Keratinocyte (primary cell): ENCODE measurements at regions not wholly inside any gene's neighbourhood (a gene's known extent, or its start where the extent isn't known, plus 50 kb on each side); places are given as distances from the start of the nearest gene placed in this dataset.

Experiments used
- DNase-seq: peaks from one replicate; pipeline ENCODE4 v3.0.0-alpha.2; 2011; ENCODE audit warnings: low read depth, missing footprints, low spot score
- FAIRE-seq: peaks from 2 replicates; lab custom pipeline; 2011; peaks lifted over from hg19 to GRCh38; lab: Jason Lieb, UNC
- H2AFZ ChIP-seq: 2 replicates; pipeline ENCODE4 v1.6.0; 2012; ENCODE audit warnings: low read length, control low read depth, inconsistent platforms; ENCODE audit not compliant: control insufficient read depth
- H3K27ac ChIP-seq: 2 replicates; pipeline ENCODE4 v1.5.1; 2011; ENCODE audit warnings: low read length; ENCODE audit not compliant: control insufficient read depth, insufficient read depth
- H3K27me3 ChIP-seq: 3 replicates; pipeline ENCODE4 v1.6.0; 2011; ENCODE audit warnings: low read length; ENCODE audit not compliant: control insufficient read depth, insufficient read depth; ENCODE audit errors: extremely low read depth
- H3K36me3 ChIP-seq, 2 experiments: 2 replicates in 1 of 2; 3 replicates in 1 of 2; pipeline ENCODE4 v1.5.1; 2011; ENCODE audit warnings: low read length in 2 of 2, mild to moderate bottlenecking in 1 of 2; ENCODE audit not compliant: control insufficient read depth in 2 of 2, insufficient read depth in 2 of 2; ENCODE audit errors: extremely low read depth in 1 of 2
- H3K4me1 ChIP-seq: 3 replicates; pipeline ENCODE4 v1.5.1; 2011; ENCODE audit warnings: low read length; ENCODE audit not compliant: control insufficient read depth, insufficient read depth; ENCODE audit errors: extremely low read depth
- H3K4me2 ChIP-seq: 3 replicates; pipeline ENCODE4 v1.6.0; 2011; ENCODE audit warnings: low read depth, low read length; ENCODE audit not compliant: control insufficient read depth, insufficient read depth; ENCODE audit errors: extremely low read depth
- H3K4me3 ChIP-seq, 3 experiments: fragments of 200-600 bp in 1 of 3; sonication (generic) in 1 of 3; 2 replicates in 2 of 3; 3 replicates in 1 of 3; pipeline ENCODE4 v1.5.1; 2011 to 2016; ENCODE audit warnings: low read length in 3 of 3, mild to moderate bottlenecking in 3 of 3, control low read depth in 2 of 3, inconsistent platforms in 1 of 3, low read depth in 1 of 3, mixed read lengths in 1 of 3, mixed run types in 1 of 3, moderate library complexity in 1 of 3; ENCODE audit not compliant: control insufficient read depth in 2 of 3, insufficient read depth in 2 of 3; ENCODE audit errors: extremely low read depth in 1 of 3
- H3K79me2 ChIP-seq: 2 replicates; pipeline ENCODE4 v1.6.0; 2012; ENCODE audit warnings: low read length; ENCODE audit not compliant: control insufficient read depth, insufficient read depth
- H3K9ac ChIP-seq: 3 replicates; pipeline ENCODE4 v1.6.0; 2011; ENCODE audit warnings: low read length; ENCODE audit not compliant: control insufficient read depth, insufficient read depth; ENCODE audit errors: extremely low read depth
- H3K9me1 ChIP-seq: 3 replicates; pipeline ENCODE4 v1.6.0; 2011; ENCODE audit warnings: low read length; ENCODE audit not compliant: control insufficient read depth, insufficient read depth; ENCODE audit errors: extremely low read depth
- H3K9me3 ChIP-seq: 2 replicates; pipeline ENCODE4 v1.5.1; 2012; ENCODE audit warnings: low read depth, low read length; ENCODE audit not compliant: control insufficient read depth
- H4K20me1 ChIP-seq: 3 replicates; pipeline ENCODE4 v1.6.0; 2011; ENCODE audit warnings: low read length; ENCODE audit not compliant: control insufficient read depth, insufficient read depth; ENCODE audit errors: extremely low read depth
- CTCF ChIP-seq, 3 experiments: IDR thresholded peaks in 1 of 3; conservative IDR thresholded peaks in 1 of 3; optimal IDR thresholded peaks in 1 of 3; 2 replicates in 2 of 3; 3 replicates in 1 of 3; pipeline versions ENCODE3 to v1.5.1; 2011; ENCODE audit warnings: low read length in 3 of 3, mild to moderate bottlenecking in 3 of 3, moderate library complexity in 2 of 3, control low read depth in 1 of 3, inconsistent platforms in 1 of 3; ENCODE audit not compliant: insufficient read depth in 2 of 3; ENCODE audit errors: extremely low read depth in 1 of 3
- EZH2 ChIP-seq: IDR thresholded peaks from one replicate; pipeline ENCODE4 v1.6.1; 2012; ENCODE audit warnings: inconsistent platforms, mild to moderate bottlenecking, low read length, moderate library complexity
- dilution Hi-C: fragments of 300-500 bp; cut with MboI; formaldehyde crosslinking; loops from one replicate; pipeline ENCODE4 v1.7.0; 2020; ENCODE audit warnings: low sequenced_read_pairs; ENCODE audit not compliant: extremely low pct_ligation_motif_present

- H3K27ac ChIP-seq, result no peak overlapping the region
These were observed 109.1 kb upstream of the TNS3 start for GRCh38 chr7:47690902-47691558.

GRCh38 chr7:47689558-47689957 lies 107.6 kb upstream of the TNS3 start:
- dilution Hi-C loops, result no loop called here
- Histone ChIP-seq H3K79me2 (no peaks in the 10 kb centered on the region), H3K4me2 (no peak overlapping the region), H2AFZ (no peak overlapping the region), H3K9me1 (no peaks in the 10 kb centered on the region), H3K4me1 (no peaks in the 10 kb centered on the region), H3K4me3 (no peak overlapping the region), H3K36me3 (no peaks in the 10 kb centered on the region), H3K27ac (no peak overlapping the region), H3K27me3 (no peaks in the 10 kb centered on the region), H3K9me3 (no peaks in the 10 kb centered on the region), H4K20me1 (no peaks in the 10 kb centered on the region), H3K9ac (no peak overlapping the region)
- DNase-seq (no peak), FAIRE-seq (no peak)
- TF ChIP-seq EZH2, result no peak
- TF ChIP-seq CTCF (optimal IDR thresholded peaks at IDR 0.05 in 1 of 3, IDR thresholded peaks at IDR 0.05 in 1 of 3, conservative IDR thresholded peaks at IDR 0.05 in 1 of 3; ENCODE audit: extremely low read depth in 1 of 3, insufficient read depth in 2 of 3, low read length in 3 of 3), result no peak

More at GRCh38 chr7:47690902-47691558, 109.1 kb upstream of the TNS3 start:
- Histone ChIP-seq H3K4me2 (no peak overlapping the region), H3K79me2 (no peaks in the 10 kb centered on the region), H3K4me1 (no peaks in the 10 kb centered on the region), H3K27me3 (no peaks in the 10 kb centered on the region), H2AFZ (no peak overlapping the region), H3K9me1 (no peaks in the 10 kb centered on the region), H3K9ac (no peak overlapping the region), H3K36me3 (no peaks in the 10 kb centered on the region), H4K20me1 (no peaks in the 10 kb centered on the region), H3K4me3 (no peak overlapping the region), H3K9me3 (no peaks in the 10 kb centered on the region)
- FAIRE-seq (no peak), DNase-seq (no peak)
- dilution Hi-C loops, result no loop called here
- TF ChIP-seq CTCF (optimal IDR thresholded peaks at IDR 0.05 in 1 of 3, IDR thresholded peaks at IDR 0.05 in 1 of 3, conservative IDR thresholded peaks at IDR 0.05 in 1 of 3; ENCODE audit: extremely low read depth in 1 of 3, insufficient read depth in 2 of 3, low read length in 3 of 3) (no peak), EZH2 (no peak)
